HepG2 (cell line): ENCODE measurements at regions not wholly inside any gene's neighbourhood (a gene's known extent, or its start where the extent isn't known, plus 50 kb on each side); places are given as distances from the start of the nearest gene placed in this dataset.

ENCODE experiments used
- HNRNPLL ChIP-seq: fragments of 200-400 bp; formaldehyde crosslinking; IDR thresholded peaks from 2 replicates; pipeline ENCODE4 v1.6.1; 2017; ENCODE audit warnings: mild to moderate bottlenecking, low read depth, low read length; ENCODE audit not compliant: poor library complexity, severe bottlenecking
- NCOA1 ChIP-seq: sonication (generic); formaldehyde crosslinking; IDR thresholded peaks from 2 replicates; pipeline ENCODE4 v1.9.0; 2021; ENCODE audit warnings: missing genetic modification reagents
- POLR2A ChIP-seq, 2 experiments: IDR thresholded peaks; 2 replicates each; pipeline ENCODE4 v1.6.1; 2011; ENCODE audit warnings: low read depth in 2 of 2, low read length in 2 of 2, mild to moderate bottlenecking in 1 of 2, moderate library complexity in 1 of 2; ENCODE audit not compliant: insufficient read depth in 1 of 2
- U2AF2 ChIP-seq: fragments of 200-400 bp; formaldehyde crosslinking; IDR thresholded peaks from 2 replicates; pipeline ENCODE4 v1.6.1; 2017; ENCODE audit warnings: low read depth, mild to moderate bottlenecking, low read length
- ZNF841 ChIP-seq: sonication (generic); formaldehyde crosslinking; IDR thresholded peaks from 2 replicates; pipeline ENCODE4 v1.8.1; 2023; ENCODE audit warnings: missing genetic modification reagents, borderline replicate concordance
- TF ChIP-seq, protein P1 (sequence below): IDR thresholded peaks from 2 replicates; pipeline ENCODE4 v1.6.1; 2012; ENCODE audit warnings: inconsistent platforms
- TF ChIP-seq, protein P2 (sequence below): sonication (generic); formaldehyde crosslinking; IDR thresholded peaks from 2 replicates; pipeline ENCODE4 v1.4.0; 2020; ENCODE audit warnings: missing genetic modification reagents
- TF ChIP-seq, protein P3 (sequence below): sonication (generic); formaldehyde crosslinking; IDR thresholded peaks from 2 replicates; pipeline ENCODE4 v1.5.0; 2020; ENCODE audit warnings: mild to moderate bottlenecking, missing genetic modification reagents, moderate library complexity

DNA sequence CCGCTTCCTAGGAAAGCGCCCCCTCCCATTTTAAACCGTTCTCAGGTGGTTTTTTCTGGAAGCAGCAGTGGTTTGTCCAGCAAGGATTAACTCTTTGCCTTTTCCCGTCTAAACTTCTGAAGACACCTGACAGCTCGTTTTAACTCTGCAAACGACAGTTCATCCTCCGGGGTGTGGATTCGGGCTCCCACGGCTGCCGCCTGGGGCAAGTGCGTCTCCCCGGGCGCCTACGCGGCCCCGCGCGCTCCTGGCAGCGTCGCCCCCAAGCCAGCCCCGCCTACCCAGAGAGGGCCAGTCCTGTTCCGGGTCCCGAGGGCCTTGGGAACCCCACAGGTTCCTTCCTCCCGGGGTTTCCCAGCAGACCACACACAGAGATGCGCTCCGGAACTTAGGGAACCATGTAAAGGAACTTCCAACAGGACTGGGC lies 54.4 kb downstream of the PRR18 start:
- no peak for TF ChIP-seq HNRNPLL
- TF ChIP-seq, protein P1, sequence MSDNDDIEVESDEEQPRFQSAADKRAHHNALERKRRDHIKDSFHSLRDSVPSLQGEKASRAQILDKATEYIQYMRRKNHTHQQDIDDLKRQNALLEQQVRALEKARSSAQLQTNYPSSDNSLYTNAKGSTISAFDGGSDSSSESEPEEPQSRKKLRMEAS = no peak
- no peak for TF ChIP-seq U2AF2
- no peak for TF ChIP-seq NCOA1 (CRISPR knock-in tag)
- no peak for TF ChIP-seq ZNF841 (CRISPR knock-in tag)
- TF ChIP-seq POLR2A (IDR thresholded peaks at IDR 0.05; ENCODE audit: insufficient read depth in 1 of 2, low read depth in 2 of 2, low read length in 2 of 2) = no peak
- TF ChIP-seq, protein P2, sequence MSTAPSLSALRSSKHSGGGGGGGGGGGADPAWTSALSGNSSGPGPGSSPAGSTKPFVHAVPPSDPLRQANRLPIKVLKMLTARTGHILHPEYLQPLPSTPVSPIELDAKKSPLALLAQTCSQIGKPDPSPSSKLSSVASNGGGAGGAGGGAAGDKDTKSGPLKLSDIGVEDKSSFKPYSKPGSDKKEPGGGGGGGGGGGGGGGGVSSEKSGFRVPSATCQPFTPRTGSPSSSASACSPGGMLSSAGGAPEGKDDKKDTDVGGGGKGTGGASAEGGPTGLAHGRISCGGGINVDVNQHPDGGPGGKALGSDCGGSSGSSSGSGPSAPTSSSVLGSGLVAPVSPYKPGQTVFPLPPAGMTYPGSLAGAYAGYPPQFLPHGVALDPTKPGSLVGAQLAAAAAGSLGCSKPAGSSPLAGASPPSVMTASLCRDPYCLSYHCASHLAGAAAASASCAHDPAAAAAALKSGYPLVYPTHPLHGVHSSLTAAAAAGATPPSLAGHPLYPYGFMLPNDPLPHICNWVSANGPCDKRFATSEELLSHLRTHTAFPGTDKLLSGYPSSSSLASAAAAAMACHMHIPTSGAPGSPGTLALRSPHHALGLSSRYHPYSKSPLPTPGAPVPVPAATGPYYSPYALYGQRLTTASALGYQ (CRISPR knock-in tag) = no peak
- TF ChIP-seq, protein P3, sequence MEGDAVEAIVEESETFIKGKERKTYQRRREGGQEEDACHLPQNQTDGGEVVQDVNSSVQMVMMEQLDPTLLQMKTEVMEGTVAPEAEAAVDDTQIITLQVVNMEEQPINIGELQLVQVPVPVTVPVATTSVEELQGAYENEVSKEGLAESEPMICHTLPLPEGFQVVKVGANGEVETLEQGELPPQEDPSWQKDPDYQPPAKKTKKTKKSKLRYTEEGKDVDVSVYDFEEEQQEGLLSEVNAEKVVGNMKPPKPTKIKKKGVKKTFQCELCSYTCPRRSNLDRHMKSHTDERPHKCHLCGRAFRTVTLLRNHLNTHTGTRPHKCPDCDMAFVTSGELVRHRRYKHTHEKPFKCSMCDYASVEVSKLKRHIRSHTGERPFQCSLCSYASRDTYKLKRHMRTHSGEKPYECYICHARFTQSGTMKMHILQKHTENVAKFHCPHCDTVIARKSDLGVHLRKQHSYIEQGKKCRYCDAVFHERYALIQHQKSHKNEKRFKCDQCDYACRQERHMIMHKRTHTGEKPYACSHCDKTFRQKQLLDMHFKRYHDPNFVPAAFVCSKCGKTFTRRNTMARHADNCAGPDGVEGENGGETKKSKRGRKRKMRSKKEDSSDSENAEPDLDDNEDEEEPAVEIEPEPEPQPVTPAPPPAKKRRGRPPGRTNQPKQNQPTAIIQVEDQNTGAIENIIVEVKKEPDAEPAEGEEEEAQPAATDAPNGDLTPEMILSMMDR (CRISPR knock-in tag) = no peak
